Esophagus squamous epithelium (tissue), 5 donors: ENCODE measurements at regions not wholly inside any gene's neighbourhood (a gene's known extent, or its start where the extent isn't known, plus 50 kb on each side); places are given as distances from the start of the nearest gene placed in this dataset.

Experiments
- DNase-seq: peaks from one replicate; lab custom pipeline; 2025; lab: John Stamatoyannopoulos, UW
- H3K27ac ChIP-seq, 4 donors: fragments of 200-600 bp; sonication (generic); one replicate each; pipeline ENCODE4 v1.5.1; 2016 to 2019; ENCODE audit warnings: mild to moderate bottlenecking in 1 of 4
- H3K27me3 ChIP-seq, 4 donors: fragments of 200-600 bp; sonication (generic); 1 replicate in 3 of 4; 2 replicates in 1 of 4; pipeline versions ENCODE4 v1.5.1 to v1.6.0; 2017 to 2021; ENCODE audit warnings: antibody characterized with exemption in 1 of 4
- H3K36me3 ChIP-seq, 3 donors: fragments of 200-600 bp; sonication (generic); one replicate each; pipeline ENCODE4 v1.5.1; 2016 to 2019
- H3K4me1 ChIP-seq, 3 donors: fragments of 200-600 bp; sonication (generic); one replicate each; pipeline ENCODE4 v1.5.1; 2017 to 2019
- H3K4me3 ChIP-seq, 4 donors: fragments of 200-600 bp; sonication (generic); 1 replicate in 3 of 4; 2 replicates in 1 of 4; pipeline ENCODE4 v1.5.1; 2016 to 2019; ENCODE audit warnings: mild to moderate bottlenecking in 2 of 4, moderate library complexity in 1 of 4
- H3K9me3 ChIP-seq, 3 donors: fragments of 200-600 bp; sonication (generic); one replicate each; pipeline ENCODE4 v1.5.1; 2016 to 2019
- CTCF ChIP-seq, 6 experiments: fragments of 450-650 bp in 4 of 6; fragments of 200-600 bp in 2 of 6; sonication (generic) in 2 of 6; IDR thresholded peaks; one replicate each; pipeline ENCODE4 v1.5.1; 2016 to 2019; ENCODE audit warnings: antibody characterized with exemption in 6 of 6, mild to moderate bottlenecking in 4 of 6, moderate library complexity in 4 of 6
- POLR2A ChIP-seq, 4 donors: fragments of 450-650 bp; IDR thresholded peaks; one replicate each; pipeline ENCODE4 v1.6.1; 2017; ENCODE audit warnings: antibody characterized with exemption in 4 of 4, mild to moderate bottlenecking in 4 of 4, moderate library complexity in 3 of 4
- WGBS, 2 donors: methylation state at CpG; one replicate each; pipeline ENCODE4 v1.1.5; 2018; 5-methylcytosine and 5-hydroxymethylcytosine counted together
- intact Hi-C: fragments of 100-400 bp; cut with DNase I; formaldehyde crosslinking; loops from one replicate; pipeline ENCODE4 v1.15.0; 2022
- donor health status: DM: yes; HTN: yes; CAD: no.

DNA sequence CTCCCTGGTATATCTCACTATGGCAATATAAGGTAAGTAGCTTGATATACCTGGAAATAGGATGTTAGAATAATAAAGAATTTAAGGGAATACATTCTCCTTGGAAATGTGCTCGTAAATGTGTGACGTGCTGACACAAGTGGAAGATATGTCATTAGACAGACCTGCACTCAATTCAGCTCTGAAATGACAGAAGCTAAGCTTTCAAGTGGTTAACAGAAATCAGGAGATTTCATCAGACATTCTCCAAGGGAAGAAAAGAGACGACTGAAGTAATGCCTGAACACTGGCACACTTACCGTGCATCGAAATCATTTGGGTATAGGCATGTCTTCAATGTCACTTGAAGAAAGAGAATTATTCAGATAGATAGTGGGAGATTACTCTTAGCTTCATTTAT lies 933.3 kb upstream of the CTNND2 start:
- intact Hi-C loops, result no loop called here
- Histone ChIP-seq H3K9me3 (no peaks in the 10 kb centered on the region), H3K27me3 (no peaks in the 10 kb centered on the region), H3K4me3 (no peak overlapping the region), H3K36me3 (no peaks in the 10 kb centered on the region), H3K27ac (no peak overlapping the region), H3K4me1 (no peaks in the 10 kb centered on the region)
- no peak for DNase-seq
- TF ChIP-seq POLR2A (IDR thresholded peaks at IDR 0.05), result no peak
- no peak for TF ChIP-seq CTCF (IDR thresholded peaks at IDR 0.05)
- 73 to 92% methylated on average over 4 to 5 of the region's 5 CpGs for WGBS, 2 donors

GRCh38 chr5:12825163-12825562 lies 920.9 kb upstream of the CTNND2 start:
- 69 to 72% methylated on average over 2 of the region's 2 CpGs for WGBS, 2 donors
- peaks cover 0 to 14% (median 9%) of the 10 kb centered on the region in 3 donors for H3K9me3 ChIP-seq
- intact Hi-C loops, result no loop called here
- H3K4me1 ChIP-seq, result no peaks in the 10 kb centered on the region
- H3K36me3 ChIP-seq, result no peaks in the 10 kb centered on the region
- DNase-seq, result no peak
- no peak for TF ChIP-seq CTCF (IDR thresholded peaks at IDR 0.05)
- no peak for TF ChIP-seq POLR2A (IDR thresholded peaks at IDR 0.05)
- H3K27ac ChIP-seq, result no peak overlapping the region
- no peaks in the 10 kb centered on the region for H3K27me3 ChIP-seq
- no peak overlapping the region for H3K4me3 ChIP-seq

GRCh38 chr5:12805165-12805698 lies 901.0 kb upstream of the CTNND2 start:
- 65 to 75% methylated on average over 14 to 17 of the region's 19 CpGs for WGBS, 2 donors
- Histone ChIP-seq H3K4me1 (no peaks in the 10 kb centered on the region), H3K4me3 (no peak overlapping the region), H3K9me3 (no peaks in the 10 kb centered on the region), H3K36me3 (no peaks in the 10 kb centered on the region), H3K27ac (no peak overlapping the region), H3K27me3 (no peaks in the 10 kb centered on the region)
- DNase-seq, result no peak
- TF ChIP-seq POLR2A (IDR thresholded peaks at IDR 0.05), result no peak
- TF ChIP-seq CTCF (IDR thresholded peaks at IDR 0.05), result no peak
- intact Hi-C loops, result no loop called here

GRCh38 chr5:12799165-12799564 lies 894.9 kb upstream of the CTNND2 start:
- Histone ChIP-seq H3K27ac (no peak overlapping the region), H3K27me3 (no peaks in the 10 kb centered on the region), H3K4me1 (no peaks in the 10 kb centered on the region), H3K4me3 (no peak overlapping the region), H3K36me3 (no peaks in the 10 kb centered on the region), H3K9me3 (peaks cover 0 to 14% (median 13%) of the 10 kb centered on the region in 3 donors)
- 75 to 78% methylated on average over 5 of the region's 5 CpGs for WGBS, 2 donors
- intact Hi-C loops, result no loop called here
- TF ChIP-seq POLR2A (IDR thresholded peaks at IDR 0.05) (no peak), CTCF (IDR thresholded peaks at IDR 0.05) (no peak)
- DNase-seq, result no peak

GRCh38 chr5:12795333-12795663 lies 891.1 kb upstream of the CTNND2 start:
- Histone ChIP-seq H3K4me3 (no peak overlapping the region), H3K4me1 (no peaks in the 10 kb centered on the region), H3K27me3 (no peaks in the 10 kb centered on the region), H3K36me3 (no peaks in the 10 kb centered on the region), H3K9me3 (peaks cover 0 to 16% (median 13%) of the 10 kb centered on the region in 3 donors), H3K27ac (no peak overlapping the region)
- intact Hi-C loops, result no loop called here
- TF ChIP-seq CTCF (IDR thresholded peaks at IDR 0.05) (no peak), POLR2A (IDR thresholded peaks at IDR 0.05) (no peak)
- DNase-seq, result no peak
- 90 to 95% methylated on average over 16 to 19 of the region's 19 CpGs for WGBS, 2 donors
